ENCODE measurements at regions not wholly inside any gene's neighbourhood (a gene's known extent, or its start where the extent isn't known, plus 50 kb on each side); places are given as distances from the start of the nearest gene placed in this dataset.
"Not testable (repeated sequence)": the region's sequence is repeated elsewhere in the genome, so short reads cannot be mapped to it uniquely, and the experiment has no call there.

- not testable (repeated sequence) for DNase-seq (ENCODE audit: low read depth)
Observed at GRCh38 chrY:17511984-17512383, 368.0 kb downstream of the CDY2B start.

DNA sequence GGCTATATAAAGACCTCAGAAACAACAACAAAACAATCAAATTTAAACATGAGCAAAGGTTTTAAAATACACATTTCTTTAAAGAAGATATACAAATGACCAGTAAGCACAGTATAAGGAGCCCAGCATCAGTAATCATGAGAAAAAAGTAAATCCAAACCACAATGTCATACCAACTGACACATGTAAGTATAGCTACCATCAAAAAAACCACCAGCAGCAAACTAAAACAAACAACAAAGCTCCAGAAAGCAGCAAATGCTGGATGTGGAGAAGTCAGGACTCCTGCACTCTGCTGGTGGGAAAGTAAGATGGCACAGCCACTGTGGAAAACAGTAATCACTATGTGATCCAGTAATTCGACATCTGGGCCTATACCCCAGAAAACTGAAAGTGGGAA is 368.5 kb downstream of the CDY2B start:
- DNase-seq (ENCODE audit: low read depth), result not testable (repeated sequence)

- not testable (repeated sequence) for DNase-seq (ENCODE audit: low read depth)
Observed at GRCh38 chrY:17505834-17506233, 374.2 kb downstream of the CDY2B start.

- not testable (repeated sequence) for DNase-seq (ENCODE audit: low read depth)
Observed at GRCh38 chrY:17484763-17485162, 395.3 kb downstream of the CDY2B start.

- not testable (repeated sequence) for DNase-seq (ENCODE audit: low read depth)
Observed at GRCh38 chrY:17484157-17484556, 395.9 kb downstream of the CDY2B start.

- not testable (repeated sequence) for DNase-seq (ENCODE audit: low read depth)
Observed at GRCh38 chrY:17481389-17482022, 398.5 kb downstream of the CDY2B start.

DNA sequence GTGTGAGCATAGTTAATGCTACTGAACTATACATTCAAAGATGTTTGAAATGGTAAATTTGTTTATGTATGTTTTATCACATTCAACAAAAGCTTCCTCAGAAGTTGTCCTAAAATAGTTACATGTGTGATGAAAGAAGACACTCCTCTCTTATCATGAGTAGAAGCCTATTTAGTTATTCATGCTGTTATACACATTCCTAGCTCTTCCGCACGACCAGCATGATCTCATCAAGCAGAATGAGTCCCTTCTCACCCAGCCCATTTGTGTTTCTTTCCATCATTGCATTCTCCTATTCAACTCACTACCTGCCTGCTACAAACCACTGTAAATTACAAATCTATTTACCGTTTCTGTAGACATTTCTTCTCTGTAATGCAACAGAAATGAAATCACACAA is 408.0 kb downstream of the CDY2B start:
- DNase-seq (ENCODE audit: low read depth), result not testable (repeated sequence)

- DNase-seq (ENCODE audit: low read depth), result not testable (repeated sequence)
Observed at GRCh38 chrY:17459753-17460152, 420.3 kb downstream of the CDY2B start.

GRCh38 chrY:17430570-17431166 is 449.4 kb downstream of the CDY2B start:
- DNase-seq (ENCODE audit: low read depth), result no peak

GRCh38 chrY:17398336-17399072 is 481.5 kb downstream of the CDY2B start:
- DNase-seq (ENCODE audit: low read depth), result peak; percentile 19

GRCh38 chrY:17397659-17398058 is 482.4 kb downstream of the CDY2B start:
- no peak for DNase-seq (ENCODE audit: low read depth)

DNA sequence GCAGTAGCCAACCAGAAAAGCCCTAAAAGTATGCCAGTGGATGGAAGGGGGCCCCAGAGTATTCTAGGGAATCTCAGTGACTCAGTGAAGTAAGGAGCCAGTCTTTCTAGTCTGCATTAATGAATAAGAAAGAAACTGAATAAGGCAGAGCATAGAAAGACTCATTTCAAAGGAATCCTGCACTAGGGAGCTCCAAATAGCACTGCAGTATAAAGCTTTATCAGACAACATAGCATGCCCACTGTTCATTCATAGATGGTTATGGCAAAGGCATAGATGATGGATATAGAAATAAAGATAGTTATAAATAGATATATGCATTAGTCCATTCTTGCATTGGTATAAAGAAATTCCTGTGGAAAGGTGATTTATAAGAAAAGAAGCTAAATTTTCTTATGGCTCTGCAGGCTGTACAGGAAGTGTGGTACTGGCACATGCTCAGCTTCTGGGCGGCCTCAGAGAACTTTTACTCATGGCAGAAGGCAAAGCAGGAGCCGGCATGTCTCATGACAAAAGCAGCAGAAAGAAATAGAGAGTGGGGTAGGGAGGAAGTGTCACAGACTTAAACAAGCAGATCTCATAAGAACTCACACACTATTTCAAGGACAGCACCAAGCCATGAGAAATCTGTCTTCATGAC is 498.5 kb downstream of the CDY2B start:
- no peak for DNase-seq (ENCODE audit: low read depth)

GRCh38 chrY:17378326-17378725 is 501.7 kb downstream of the CDY2B start:
- DNase-seq (ENCODE audit: low read depth), result no peak

DNA sequence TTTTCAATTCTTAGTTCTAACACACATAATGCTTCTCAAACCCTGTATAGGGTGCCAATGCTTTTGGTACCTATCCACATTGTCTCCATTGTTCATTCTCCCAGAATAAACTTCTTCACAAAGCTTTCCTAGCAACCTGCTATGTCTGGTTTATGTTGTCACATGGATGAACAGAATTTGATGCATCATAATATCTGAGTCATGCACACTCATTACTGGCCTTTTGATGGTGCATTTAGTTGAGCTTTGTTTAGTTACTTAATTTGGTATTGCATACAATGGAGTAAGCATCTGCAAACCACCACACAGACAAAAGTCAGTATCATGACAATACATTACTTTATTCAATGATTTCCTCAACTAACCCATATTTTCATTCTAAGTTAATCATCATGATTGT is 511.6 kb downstream of the CDY2B start:
- no peak for DNase-seq (ENCODE audit: low read depth)

- DNase-seq (ENCODE audit: low read depth), result no peak
Observed at GRCh38 chrY:17366400-17366799, 513.6 kb downstream of the CDY2B start.

GRCh38 chrY:17339028-17339427 is 541.0 kb downstream of the CDY2B start:
- DNase-seq (ENCODE audit: low read depth), result no peak

DNA sequence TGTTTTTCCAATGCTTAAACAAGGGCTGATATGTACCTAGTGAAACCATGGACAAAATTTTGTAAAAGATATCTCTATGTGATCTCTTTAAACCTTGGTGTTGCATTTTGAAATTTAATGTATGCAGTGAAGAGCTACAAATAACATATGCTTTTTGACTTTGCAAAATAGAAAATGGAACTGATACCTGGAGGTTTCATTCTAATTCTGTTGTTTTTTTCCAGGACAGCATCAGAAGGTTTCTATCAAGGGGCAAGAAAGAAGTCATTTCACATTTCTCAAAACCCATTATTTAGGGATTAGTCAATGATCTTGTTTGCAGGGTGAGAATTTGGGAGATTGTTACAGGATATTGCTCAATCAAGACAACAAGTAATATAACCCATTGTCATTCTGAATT is 549.3 kb downstream of the CDY2B start:
- DNase-seq (ENCODE audit: low read depth), result no peak

DNA sequence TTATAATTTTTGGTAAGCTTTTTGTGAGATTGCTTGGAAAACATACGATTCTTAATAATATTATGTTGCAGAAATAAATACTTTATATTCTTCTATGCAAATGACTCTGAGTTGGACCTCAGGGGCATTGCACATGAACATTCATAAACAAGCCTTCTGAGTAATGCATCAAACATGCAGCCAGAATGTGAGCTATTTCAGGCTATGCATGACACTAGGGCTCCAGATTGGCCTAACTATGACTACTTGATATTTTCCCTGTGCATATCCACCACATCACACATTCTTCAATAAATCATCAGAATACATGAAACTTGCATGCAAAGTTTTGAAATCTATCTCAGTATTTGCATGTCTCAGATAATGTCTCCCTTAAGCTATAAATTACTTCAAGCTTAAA is 560.1 kb downstream of the CDY2B start:
- DNase-seq (ENCODE audit: low read depth), result peak; percentile 81

- peak; percentile 37 for DNase-seq (ENCODE audit: low read depth)
Observed at GRCh38 chrY:17318631-17319030, 561.4 kb downstream of the CDY2B start.

GRCh38 chrY:17277056-17277455 is 603.0 kb downstream of the CDY2B start:
- DNase-seq (ENCODE audit: low read depth), result no peak

DNA sequence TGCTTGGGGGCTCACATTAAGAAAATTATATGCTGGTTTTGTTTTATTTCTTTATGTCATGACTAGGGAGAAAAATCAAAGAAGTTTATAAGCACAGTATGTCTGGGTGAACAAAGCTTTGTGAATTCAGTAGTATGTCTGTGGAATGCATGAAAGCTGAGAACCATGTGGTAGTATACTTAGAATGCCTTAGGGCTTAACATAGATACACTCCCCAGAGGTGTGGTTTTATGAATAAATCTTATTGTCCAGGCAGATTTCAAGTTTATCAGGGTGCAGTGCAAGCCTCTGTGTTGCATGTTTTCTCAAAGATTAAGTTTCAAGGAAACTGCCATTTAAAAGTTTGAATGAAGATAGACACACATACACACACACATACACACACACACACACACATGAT is 620.5 kb downstream of the CDY2B start:
- no peak for DNase-seq (ENCODE audit: low read depth)

DNA sequence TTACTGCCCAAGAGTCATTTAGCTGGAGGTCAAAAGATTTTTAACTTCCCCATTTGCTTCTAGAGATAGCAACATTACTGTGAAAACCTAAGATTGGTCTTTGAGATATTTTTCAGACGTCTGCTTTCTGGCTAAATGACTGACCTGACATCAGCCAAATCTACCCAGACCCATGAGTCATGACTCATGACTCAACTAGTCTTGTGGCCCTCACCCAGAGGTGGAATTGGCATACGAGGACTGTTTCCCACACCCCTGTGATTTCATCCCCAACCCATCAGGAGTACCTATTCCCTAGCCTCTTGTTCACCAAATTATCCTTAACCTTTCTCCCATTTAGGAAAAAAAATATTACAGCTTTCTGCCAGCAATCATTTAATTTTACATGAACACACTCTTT is 641.6 kb downstream of the CDY2B start:
- DNase-seq (ENCODE audit: low read depth), result peak; percentile 18

GRCh38 chrY:17235769-17236168 is 644.3 kb downstream of the CDY2B start:
- no peak for DNase-seq (ENCODE audit: low read depth)

Data from HS-5 (cell line).